SK-N-SH treated with all-trans-retinoic acid at 6 μM for 48 hours (cell line): ENCODE measurements at regions not wholly inside any gene's neighbourhood (a gene's known extent, or its start where the extent isn't known, plus 50 kb on each side); places are given as distances from the start of the nearest gene placed in this dataset.

ENCODE experiments used
- ATAC-seq: fragments of 200-7000 bp; cut with Tn5 transposase; 3 replicates; pipeline ENCODE4 v1.9.1; 2020; ENCODE audit warnings: mild to moderate bottlenecking, moderate library complexity
- ARNTL ChIP-seq: fragments of 450-650 bp; formaldehyde crosslinking; IDR thresholded peaks from 2 replicates; pipeline ENCODE4 v1.5.0; 2020; ENCODE audit warnings: low read depth, mild to moderate bottlenecking, moderate library complexity, borderline replicate concordance
- BACH2 ChIP-seq: fragments of 250-450 bp; sonication (Bioruptor Pico); IDR thresholded peaks from 2 replicates; pipeline ENCODE4 v1.9.0; 2021; ENCODE audit warnings: mild to moderate bottlenecking, borderline replicate concordance
- CSDC2 ChIP-seq: fragments of 250-450 bp; sonication (Bioruptor Pico); IDR thresholded peaks from 2 replicates; pipeline ENCODE4 v1.5.0; 2020; ENCODE audit warnings: mild to moderate bottlenecking, moderate library complexity
- ESRRG ChIP-seq: fragments of 250-450 bp; sonication (Bioruptor Pico); IDR thresholded peaks from 2 replicates; pipeline ENCODE4 v1.6.1; 2021; ENCODE audit warnings: mild to moderate bottlenecking
- GLIS3 ChIP-seq: fragments of 250-450 bp; sonication (Bioruptor Pico); IDR thresholded peaks from 2 replicates; pipeline ENCODE4 v1.5.0; 2020; ENCODE audit warnings: mild to moderate bottlenecking, moderate library complexity
- ISL1 ChIP-seq: fragments of 250-450 bp; sonication (Bioruptor Pico); IDR thresholded peaks from 2 replicates; pipeline ENCODE4 v2.1.2; 2022; ENCODE audit warnings: mild to moderate bottlenecking, moderate library complexity
- OSR1 ChIP-seq: fragments of 250-450 bp; sonication (Bioruptor Pico); IDR thresholded peaks from 2 replicates; pipeline ENCODE4 v1.8.0; 2022; ENCODE audit warnings: moderate library complexity, mild to moderate bottlenecking, inconsistent platforms
- PPARA ChIP-seq: fragments of 250-450 bp; sonication (Bioruptor Pico); IDR thresholded peaks from 2 replicates; pipeline ENCODE4 v1.5.0; 2020; ENCODE audit warnings: mild to moderate bottlenecking, borderline replicate concordance
- RARB ChIP-seq: fragments of 250-450 bp; sonication (Bioruptor Pico); IDR thresholded peaks from 2 replicates; pipeline ENCODE4 v1.8.0; 2021; ENCODE audit warnings: mild to moderate bottlenecking, moderate library complexity
- SNAI2 ChIP-seq: fragments of 250-450 bp; sonication (Bioruptor Pico); IDR thresholded peaks from 2 replicates; pipeline ENCODE4 v1.5.0; 2020; ENCODE audit warnings: mild to moderate bottlenecking, moderate library complexity
- TCF4 ChIP-seq: fragments of 250-450 bp; sonication (Bioruptor Pico); IDR thresholded peaks from 2 replicates; pipeline ENCODE4 v1.8.0; 2021; ENCODE audit warnings: mild to moderate bottlenecking, moderate library complexity, borderline replicate concordance
- TOX ChIP-seq: fragments of 250-450 bp; sonication (Bioruptor Pico); IDR thresholded peaks from 2 replicates; pipeline ENCODE4 v1.8.0; 2021; ENCODE audit warnings: mild to moderate bottlenecking, moderate library complexity, borderline replicate concordance
- ZC3H10 ChIP-seq: fragments of 250-450 bp; sonication (Bioruptor Pico); IDR thresholded peaks from 2 replicates; pipeline ENCODE4 v1.5.1; 2021; ENCODE audit warnings: mild to moderate bottlenecking, moderate library complexity
- ZFP3 ChIP-seq: fragments of 250-450 bp; sonication (Bioruptor Pico); IDR thresholded peaks from 2 replicates; pipeline ENCODE4 v1.5.0; 2020; ENCODE audit warnings: mild to moderate bottlenecking, moderate library complexity
- ZFP30 ChIP-seq: fragments of 450-650 bp; formaldehyde crosslinking; IDR thresholded peaks from 2 replicates; pipeline ENCODE4 v1.5.0; 2022; ENCODE audit warnings: mild to moderate bottlenecking, moderate library complexity
- ZNF565 ChIP-seq: fragments of 450-650 bp; formaldehyde crosslinking; conservative IDR thresholded peaks from 2 replicates; pipeline ENCODE4 v1.5.0; 2020; ENCODE audit warnings: low read depth, mild to moderate bottlenecking, moderate library complexity
- ZNF70 ChIP-seq: fragments of 450-650 bp; formaldehyde crosslinking; IDR thresholded peaks from 2 replicates; pipeline ENCODE4 v1.5.0; 2020; ENCODE audit warnings: mild to moderate bottlenecking, moderate library complexity
- ZNF8 ChIP-seq: fragments of 450-650 bp; formaldehyde crosslinking; IDR thresholded peaks from 2 replicates; pipeline ENCODE4 v1.5.0; 2020; ENCODE audit warnings: mild to moderate bottlenecking, moderate library complexity
- TF ChIP-seq, protein P1 (sequence below): fragments of 250-450 bp; sonication (Bioruptor Pico); IDR thresholded peaks from 2 replicates; pipeline ENCODE4 v1.8.0; 2020; ENCODE audit warnings: mild to moderate bottlenecking, moderate library complexity, borderline replicate concordance
- TF ChIP-seq, protein P2 (sequence below): fragments of 250-450 bp; sonication (Bioruptor Pico); IDR thresholded peaks from 2 replicates; pipeline ENCODE4 v1.5.1; 2020; ENCODE audit warnings: low read depth, mild to moderate bottlenecking, moderate library complexity
- TF ChIP-seq, protein P3 (sequence below): fragments of 250-450 bp; sonication (Bioruptor Pico); IDR thresholded peaks from 2 replicates; pipeline ENCODE4 v1.8.0; 2021; ENCODE audit warnings: low read depth, mild to moderate bottlenecking, moderate library complexity, borderline replicate concordance
- TF ChIP-seq, protein P4 (sequence below): fragments of 250-450 bp; sonication (Bioruptor Pico); IDR thresholded peaks from 2 replicates; pipeline ENCODE4 v1.5.0; 2020; ENCODE audit warnings: mild to moderate bottlenecking, moderate library complexity

DNA sequence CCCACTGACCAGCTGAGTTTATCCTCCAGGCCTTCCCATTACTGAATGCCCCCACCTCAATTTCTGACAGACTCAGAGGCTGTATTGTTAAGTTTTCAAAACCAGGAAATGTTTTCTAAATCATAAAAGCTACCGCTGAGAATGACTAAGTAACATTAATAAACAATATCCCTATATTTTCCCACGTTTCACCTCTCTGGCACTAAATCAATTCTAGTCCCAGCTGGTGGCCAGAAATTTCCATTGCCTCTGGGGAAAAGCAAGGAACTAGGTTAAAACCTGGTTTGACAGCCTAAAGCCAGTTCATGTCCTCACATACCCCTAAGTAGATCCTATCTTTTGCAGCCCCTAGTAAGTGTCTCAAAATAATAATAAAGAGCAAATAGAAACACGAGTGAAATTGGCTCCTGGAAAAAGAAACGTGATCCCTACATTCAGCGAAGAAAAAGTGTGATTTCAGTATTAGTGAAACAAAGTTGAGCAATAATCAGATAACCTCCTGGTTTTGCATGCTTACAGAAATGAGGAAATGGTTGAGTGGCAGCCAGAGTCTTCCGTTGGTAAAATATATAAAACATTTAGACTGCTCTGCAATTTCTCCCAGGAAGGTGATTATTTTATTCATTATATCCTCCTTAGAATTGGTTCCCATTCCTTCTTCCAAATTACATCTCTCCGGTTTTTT is 110.9 kb downstream of the ESM1 start:
- ATAC-seq = no peak
- TF ChIP-seq ARNTL (CRISPR knock-in tag) (no peak), ZNF565 (no peak), ZFP3 (no peak), TOX (CRISPR knock-in tag) (no peak), CSDC2 (CRISPR knock-in tag) (no peak), TCF4 (no peak), BACH2 (CRISPR knock-in tag) (no peak), PPARA (CRISPR knock-in tag) (no peak), OSR1 (CRISPR knock-in tag) (no peak), ZNF8 (CRISPR knock-in tag) (no peak), GLIS3 (CRISPR knock-in tag) (no peak), ISL1 (no peak)
- TF ChIP-seq, protein P1, sequence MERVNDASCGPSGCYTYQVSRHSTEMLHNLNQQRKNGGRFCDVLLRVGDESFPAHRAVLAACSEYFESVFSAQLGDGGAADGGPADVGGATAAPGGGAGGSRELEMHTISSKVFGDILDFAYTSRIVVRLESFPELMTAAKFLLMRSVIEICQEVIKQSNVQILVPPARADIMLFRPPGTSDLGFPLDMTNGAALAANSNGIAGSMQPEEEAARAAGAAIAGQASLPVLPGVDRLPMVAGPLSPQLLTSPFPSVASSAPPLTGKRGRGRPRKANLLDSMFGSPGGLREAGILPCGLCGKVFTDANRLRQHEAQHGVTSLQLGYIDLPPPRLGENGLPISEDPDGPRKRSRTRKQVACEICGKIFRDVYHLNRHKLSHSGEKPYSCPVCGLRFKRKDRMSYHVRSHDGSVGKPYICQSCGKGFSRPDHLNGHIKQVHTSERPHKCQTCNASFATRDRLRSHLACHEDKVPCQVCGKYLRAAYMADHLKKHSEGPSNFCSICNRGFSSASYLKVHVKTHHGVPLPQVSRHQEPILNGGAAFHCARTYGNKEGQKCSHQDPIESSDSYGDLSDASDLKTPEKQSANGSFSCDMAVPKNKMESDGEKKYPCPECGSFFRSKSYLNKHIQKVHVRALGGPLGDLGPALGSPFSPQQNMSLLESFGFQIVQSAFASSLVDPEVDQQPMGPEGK (CRISPR knock-in tag) = no peak
- TF ChIP-seq, protein P2, sequence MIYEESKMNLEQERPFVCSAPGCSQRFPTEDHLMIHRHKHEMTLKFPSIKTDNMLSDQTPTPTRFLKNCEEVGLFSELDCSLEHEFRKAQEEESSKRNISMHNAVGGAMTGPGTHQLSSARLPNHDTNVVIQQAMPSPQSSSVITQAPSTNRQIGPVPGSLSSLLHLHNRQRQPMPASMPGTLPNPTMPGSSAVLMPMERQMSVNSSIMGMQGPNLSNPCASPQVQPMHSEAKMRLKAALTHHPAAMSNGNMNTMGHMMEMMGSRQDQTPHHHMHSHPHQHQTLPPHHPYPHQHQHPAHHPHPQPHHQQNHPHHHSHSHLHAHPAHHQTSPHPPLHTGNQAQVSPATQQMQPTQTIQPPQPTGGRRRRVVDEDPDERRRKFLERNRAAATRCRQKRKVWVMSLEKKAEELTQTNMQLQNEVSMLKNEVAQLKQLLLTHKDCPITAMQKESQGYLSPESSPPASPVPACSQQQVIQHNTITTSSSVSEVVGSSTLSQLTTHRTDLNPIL = no peak
- TF ChIP-seq, all 23 proteins: peak for 0

DNA sequence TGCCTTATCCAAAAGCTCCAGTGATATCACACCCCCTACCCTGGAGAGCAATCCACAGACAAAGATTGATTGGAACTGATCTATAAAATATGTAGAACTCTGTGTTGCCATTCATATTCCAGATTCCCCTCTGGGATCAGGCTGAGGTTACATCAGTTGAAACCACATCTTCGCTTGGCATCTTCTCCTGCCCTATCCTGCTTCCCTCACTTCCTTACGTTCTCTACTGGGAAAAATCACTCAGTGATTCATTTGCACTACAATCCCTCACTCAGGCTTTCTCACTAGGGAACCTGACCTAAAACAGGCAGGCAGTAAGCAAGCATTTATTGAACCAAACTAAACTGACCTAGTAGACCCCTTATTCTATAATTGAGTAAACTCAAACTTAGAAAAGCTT is 111.7 kb downstream of the ESM1 start:
- TF ChIP-seq, protein P3, sequence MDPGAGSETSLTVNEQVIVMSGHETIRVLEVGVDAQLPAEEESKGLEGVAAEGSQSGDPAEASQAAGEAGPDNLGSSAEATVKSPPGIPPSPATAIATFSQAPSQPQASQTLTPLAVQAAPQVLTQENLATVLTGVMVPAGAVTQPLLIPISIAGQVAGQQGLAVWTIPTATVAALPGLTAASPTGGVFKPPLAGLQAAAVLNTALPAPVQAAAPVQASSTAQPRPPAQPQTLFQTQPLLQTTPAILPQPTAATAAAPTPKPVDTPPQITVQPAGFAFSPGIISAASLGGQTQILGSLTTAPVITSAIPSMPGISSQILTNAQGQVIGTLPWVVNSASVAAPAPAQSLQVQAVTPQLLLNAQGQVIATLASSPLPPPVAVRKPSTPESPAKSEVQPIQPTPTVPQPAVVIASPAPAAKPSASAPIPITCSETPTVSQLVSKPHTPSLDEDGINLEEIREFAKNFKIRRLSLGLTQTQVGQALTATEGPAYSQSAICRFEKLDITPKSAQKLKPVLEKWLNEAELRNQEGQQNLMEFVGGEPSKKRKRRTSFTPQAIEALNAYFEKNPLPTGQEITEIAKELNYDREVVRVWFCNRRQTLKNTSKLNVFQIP (CRISPR knock-in tag) = no peak
- TF ChIP-seq ZFP30 (CRISPR knock-in tag) (no peak), ZNF565 (no peak), ZNF70 (CRISPR knock-in tag) (no peak), RARB (CRISPR knock-in tag) (no peak), TOX (CRISPR knock-in tag) (no peak), ESRRG (CRISPR knock-in tag) (no peak), ARNTL (CRISPR knock-in tag) (no peak), GLIS3 (CRISPR knock-in tag) (no peak), OSR1 (CRISPR knock-in tag) (no peak), TCF4 (no peak)
- TF ChIP-seq, protein P2 = no peak
- TF ChIP-seq, protein P4, sequence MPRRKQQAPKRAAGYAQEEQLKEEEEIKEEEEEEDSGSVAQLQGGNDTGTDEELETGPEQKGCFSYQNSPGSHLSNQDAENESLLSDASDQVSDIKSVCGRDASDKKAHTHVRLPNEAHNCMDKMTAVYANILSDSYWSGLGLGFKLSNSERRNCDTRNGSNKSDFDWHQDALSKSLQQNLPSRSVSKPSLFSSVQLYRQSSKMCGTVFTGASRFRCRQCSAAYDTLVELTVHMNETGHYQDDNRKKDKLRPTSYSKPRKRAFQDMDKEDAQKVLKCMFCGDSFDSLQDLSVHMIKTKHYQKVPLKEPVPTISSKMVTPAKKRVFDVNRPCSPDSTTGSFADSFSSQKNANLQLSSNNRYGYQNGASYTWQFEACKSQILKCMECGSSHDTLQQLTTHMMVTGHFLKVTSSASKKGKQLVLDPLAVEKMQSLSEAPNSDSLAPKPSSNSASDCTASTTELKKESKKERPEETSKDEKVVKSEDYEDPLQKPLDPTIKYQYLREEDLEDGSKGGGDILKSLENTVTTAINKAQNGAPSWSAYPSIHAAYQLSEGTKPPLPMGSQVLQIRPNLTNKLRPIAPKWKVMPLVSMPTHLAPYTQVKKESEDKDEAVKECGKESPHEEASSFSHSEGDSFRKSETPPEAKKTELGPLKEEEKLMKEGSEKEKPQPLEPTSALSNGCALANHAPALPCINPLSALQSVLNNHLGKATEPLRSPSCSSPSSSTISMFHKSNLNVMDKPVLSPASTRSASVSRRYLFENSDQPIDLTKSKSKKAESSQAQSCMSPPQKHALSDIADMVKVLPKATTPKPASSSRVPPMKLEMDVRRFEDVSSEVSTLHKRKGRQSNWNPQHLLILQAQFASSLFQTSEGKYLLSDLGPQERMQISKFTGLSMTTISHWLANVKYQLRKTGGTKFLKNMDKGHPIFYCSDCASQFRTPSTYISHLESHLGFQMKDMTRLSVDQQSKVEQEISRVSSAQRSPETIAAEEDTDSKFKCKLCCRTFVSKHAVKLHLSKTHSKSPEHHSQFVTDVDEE = no peak
- no peak for ATAC-seq

DNA sequence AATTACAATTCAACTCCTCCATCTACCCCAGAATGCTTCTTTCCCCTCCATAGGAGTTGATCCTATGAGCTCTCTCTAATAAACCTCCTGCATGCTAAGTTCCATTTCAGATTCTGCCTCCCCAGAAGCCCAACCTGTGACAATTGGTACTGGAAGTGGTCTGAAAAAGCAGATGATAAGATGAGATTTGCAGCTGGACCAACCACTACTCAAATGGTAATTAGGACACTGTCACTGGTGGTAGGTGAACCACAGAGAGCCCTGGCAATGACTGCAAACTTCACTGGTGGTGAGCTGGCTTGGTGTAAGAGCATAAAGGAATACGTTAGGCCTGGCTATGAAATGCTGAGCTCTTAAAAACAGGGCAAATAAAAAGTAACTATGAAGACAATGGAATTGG is 112.6 kb downstream of the ESM1 start:
- TF ChIP-seq GLIS3 (CRISPR knock-in tag) (no peak), OSR1 (CRISPR knock-in tag) (no peak), CSDC2 (CRISPR knock-in tag) (no peak), PPARA (CRISPR knock-in tag) (no peak), TCF4 (no peak), ZFP3 (no peak), ZNF565 (no peak), RARB (CRISPR knock-in tag) (no peak), ZNF8 (CRISPR knock-in tag) (no peak), BACH2 (CRISPR knock-in tag) (no peak), ZNF70 (CRISPR knock-in tag) (no peak), ZC3H10 (no peak), TOX (CRISPR knock-in tag) (no peak), ISL1 (no peak), ARNTL (CRISPR knock-in tag) (no peak), SNAI2 (CRISPR knock-in tag) (no peak)
- TF ChIP-seq, protein P1 (CRISPR knock-in tag) = no peak
- ATAC-seq = no peak
